Right ventricle myocardium inferior (tissue), 1 donor: ENCODE measurements at regions not wholly inside any gene's neighbourhood (a gene's known extent, or its start where the extent isn't known, plus 50 kb on each side); places are given as distances from the start of the nearest gene placed in this dataset.
"Not testable (repeated sequence)": the region's sequence is repeated elsewhere in the genome, so short reads cannot be mapped to it uniquely, and the experiment has no call there.

Experiments
- ATAC-seq: fragments of 200-7000 bp; cut with Tn5 transposase; one replicate; pipeline ENCODE4 v1.9.1; 2020; ENCODE audit warnings: mild to moderate bottlenecking, moderate library complexity
- DNase-seq: peaks from one replicate; pipeline ENCODE4 v3.0.0; 2021; ENCODE audit errors: missing footprints
- intact Hi-C: fragments of 100-400 bp; cut with DNase I; formaldehyde crosslinking; loops from one replicate; pipeline ENCODE4 v1.11.0; 2022
- donor health status: DM: no; HTN: yes; CAD: no; lungs with severe emphysema.

DNA sequence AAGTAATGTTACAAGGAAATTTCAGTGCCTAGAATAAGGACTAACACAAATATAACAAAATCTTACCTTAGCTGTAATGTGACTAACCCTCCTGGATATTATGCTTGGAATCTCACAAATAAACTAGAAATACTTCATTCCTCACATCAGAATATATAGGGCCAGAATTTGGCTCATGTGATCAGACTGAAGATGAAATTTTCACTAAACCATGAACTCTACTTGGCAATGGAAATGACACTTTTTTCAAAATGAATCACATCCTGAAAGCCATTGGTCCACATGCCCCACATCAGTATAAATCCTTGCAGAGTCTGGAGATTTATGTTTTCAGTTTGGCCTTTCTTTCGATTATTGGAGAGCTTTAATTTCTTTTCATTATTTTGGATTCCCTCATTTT lies 227.8 kb downstream of the NRIP1 start:
- intact Hi-C loops = no loop called here
- DNase-seq = no peak
- ATAC-seq = no peak

DNA sequence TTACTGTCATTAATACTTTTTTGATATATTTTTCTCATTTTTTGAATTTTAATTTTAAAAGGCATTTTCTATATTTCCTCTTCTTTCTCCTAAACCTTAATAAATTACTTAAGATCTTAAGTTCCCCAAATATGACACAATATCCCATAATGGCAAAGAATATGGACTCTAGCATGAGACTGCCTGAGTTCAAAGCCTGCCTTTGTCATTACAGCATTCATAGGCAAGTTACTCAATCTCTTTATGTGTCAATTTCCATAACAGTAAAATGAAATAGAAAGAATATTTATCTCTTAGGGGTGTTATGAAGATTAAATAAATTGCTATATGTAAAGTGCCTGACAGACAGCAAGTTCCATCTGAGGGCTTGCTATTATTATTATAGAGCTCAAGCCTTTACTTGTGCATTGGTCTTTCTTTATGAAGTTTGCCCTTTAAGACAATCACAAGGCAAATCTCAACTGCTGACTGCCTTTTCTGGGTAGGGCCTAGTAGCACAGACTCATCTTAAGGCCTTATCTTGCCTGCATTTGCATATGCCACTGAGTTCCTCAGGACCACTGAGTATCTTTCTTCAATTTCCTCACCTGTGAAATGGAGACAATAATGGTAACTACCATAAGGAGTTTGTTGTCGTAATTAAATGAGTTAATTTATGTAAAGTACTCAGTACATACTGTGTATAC lies 231.0 kb downstream of the NRIP1 start:
- DNase-seq = no peak
- no peak for ATAC-seq
- intact Hi-C loops = no loop called here

DNA sequence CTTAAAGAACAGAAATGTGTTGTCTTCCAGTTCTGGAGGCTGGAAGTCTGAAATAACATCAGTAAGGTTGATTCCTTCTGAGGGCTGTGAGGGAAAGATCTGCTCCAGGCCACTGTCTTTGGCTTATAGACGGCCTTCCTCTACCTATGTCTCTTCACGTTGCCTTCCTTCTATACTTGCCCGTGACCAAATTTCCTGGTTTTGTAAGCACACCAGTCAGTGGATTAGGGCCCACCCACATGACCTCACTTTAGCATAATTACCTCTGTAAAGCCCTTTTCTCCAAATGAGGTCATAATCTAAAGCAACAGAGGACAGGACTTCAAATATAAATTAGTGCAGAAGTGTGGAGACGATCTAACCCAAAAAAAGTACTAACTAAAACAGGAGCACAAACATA lies 231.6 kb downstream of the NRIP1 start:
- DNase-seq = no peak
- intact Hi-C loops = no loop called here
- no peak for ATAC-seq

DNA sequence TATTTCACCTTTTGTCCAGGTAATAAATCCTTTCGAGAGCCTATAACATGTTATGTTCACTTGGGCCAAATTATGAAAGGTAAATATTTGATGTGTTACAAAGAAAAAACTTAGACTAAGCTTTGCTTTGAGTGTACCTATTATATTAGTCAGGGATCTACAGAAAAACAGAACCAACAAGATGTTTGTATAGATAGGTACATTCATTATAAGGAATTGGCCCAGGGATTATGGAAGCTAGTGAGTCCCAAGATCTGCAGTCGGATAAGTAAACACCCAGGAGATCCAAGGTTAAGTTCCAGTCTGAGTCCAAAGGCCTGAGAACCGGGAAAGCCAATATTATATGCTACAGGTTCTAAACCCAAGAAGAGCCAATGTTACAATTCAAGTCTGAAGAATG lies 234.5 kb downstream of the NRIP1 start:
- no peak for ATAC-seq
- intact Hi-C loops = no loop called here
- no peak for DNase-seq

DNA sequence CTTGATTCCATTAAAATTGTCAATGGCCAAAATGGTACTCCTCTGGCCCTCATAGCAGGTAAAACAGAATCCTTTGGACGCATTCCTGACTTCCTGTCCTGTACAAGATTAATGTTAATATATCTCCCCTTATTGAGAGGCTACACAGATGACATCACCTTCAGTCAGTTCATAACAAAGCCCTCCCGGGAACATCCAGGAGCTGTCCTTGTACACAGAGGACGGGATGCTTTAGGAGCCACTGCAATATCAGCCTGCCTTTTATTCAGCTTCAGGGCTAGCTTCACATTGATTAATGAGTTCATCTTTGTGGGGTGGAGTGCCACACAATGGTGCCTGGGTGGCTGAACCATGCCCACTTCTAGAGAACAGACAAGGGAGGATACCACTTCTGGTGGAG lies 235.1 kb downstream of the NRIP1 start:
- ATAC-seq = no peak
- intact Hi-C loops = no loop called here
- no peak for DNase-seq

DNA sequence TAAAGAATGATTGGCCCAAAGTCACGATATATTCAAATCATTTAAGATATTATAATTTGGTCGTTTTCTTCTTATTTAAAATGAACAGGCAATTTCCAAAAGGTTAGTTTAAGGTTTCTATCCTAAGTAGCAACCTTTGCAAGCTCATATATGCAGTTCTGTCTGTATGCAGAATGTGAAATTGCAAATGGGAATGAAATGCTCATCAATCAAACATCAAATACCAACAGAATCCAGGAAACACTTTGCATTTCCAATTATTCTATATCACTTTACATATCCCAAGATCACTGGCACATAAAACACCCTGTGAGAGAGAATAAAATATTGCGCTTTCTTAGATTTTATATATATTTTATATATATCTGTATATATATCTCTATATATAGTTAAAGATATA lies 237.3 kb downstream of the NRIP1 start:
- DNase-seq (no peak), ATAC-seq (no peak)
- intact Hi-C loops = no loop called here

DNA sequence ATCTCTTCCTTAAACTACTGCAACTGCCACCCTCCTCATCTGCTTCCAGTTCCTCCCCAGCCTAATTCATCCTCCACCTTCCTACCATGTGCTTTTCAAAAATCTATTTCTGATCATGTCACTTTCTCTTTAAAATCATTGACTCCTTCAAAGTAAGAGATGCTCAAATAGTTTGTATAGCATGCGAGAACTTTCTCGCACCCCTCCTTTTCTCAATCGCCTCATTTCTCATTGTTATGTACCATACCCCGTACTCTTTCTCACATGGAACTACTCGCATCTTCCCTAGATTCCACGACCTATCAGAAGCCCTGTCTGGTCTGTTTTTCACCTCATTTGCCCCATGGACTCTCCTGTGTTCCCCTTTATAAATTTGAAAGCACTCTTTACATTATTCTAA lies 238.2 kb downstream of the NRIP1 start:
- ATAC-seq (no peak), DNase-seq (no peak)
- intact Hi-C loops = no loop called here

DNA sequence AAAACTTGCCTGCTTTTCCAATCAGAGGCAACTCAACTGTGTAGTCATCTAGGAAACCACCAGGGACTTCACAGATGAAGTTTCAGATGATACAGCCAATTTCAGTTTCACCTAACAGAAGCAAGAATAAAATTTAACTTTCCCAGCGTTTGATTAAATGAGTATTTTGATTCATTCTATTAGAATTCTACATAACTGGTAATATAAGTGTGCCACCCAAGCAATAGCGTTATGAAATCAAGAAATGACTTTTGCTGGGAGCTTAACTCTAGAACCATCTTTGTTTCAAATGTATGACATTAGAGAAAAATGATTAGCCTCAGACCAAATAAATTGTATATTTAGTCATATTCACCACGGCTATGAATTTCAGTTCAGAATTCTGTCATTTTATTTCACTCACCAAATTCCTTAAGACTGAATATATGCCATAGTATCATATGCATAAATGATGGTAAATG lies 239.3 kb downstream of the NRIP1 start:
- DNase-seq (no peak), ATAC-seq (no peak)
- intact Hi-C loops = no loop called here

DNA sequence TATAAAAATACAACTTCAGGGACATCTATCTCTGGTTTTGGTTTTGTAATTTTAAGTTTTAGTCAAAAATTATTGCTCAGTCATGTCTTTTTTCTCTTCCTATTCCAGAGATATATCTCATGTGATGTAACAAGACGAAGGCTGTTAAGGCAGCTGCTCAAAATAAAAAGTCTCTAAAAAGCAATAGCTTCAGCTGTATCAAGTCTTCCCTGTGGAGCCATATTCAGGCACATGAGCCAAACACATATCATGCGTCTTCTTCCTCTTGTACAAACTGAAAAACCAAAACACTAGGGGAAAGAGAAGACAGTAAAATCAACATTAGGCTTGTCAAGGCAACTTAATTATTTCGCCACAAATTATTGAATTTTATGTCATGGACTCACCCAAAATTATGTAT lies 240.7 kb downstream of the NRIP1 start:
- no peak for ATAC-seq
- DNase-seq = no peak
- intact Hi-C loops = no loop called here

DNA sequence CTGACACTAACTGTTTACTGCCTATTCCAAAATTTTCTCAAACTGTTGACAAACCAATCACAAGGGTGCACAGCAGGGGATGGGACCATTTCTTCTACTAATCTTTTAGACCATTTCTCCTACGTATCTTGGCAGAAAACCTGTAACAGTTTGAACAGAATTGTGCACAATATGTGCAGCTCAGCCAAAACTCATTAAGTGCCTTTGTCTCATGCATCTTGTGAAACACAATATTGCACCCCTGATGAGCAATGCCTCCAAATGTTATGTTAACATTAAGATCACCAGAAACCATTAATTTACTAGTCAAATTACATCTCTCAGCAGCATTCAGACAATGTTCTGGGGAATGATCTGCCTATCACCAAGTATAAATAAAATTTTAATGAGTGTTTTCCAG lies 247.5 kb downstream of the NRIP1 start:
- intact Hi-C loops = no loop called here
- ATAC-seq (no peak), DNase-seq (no peak)

DNA sequence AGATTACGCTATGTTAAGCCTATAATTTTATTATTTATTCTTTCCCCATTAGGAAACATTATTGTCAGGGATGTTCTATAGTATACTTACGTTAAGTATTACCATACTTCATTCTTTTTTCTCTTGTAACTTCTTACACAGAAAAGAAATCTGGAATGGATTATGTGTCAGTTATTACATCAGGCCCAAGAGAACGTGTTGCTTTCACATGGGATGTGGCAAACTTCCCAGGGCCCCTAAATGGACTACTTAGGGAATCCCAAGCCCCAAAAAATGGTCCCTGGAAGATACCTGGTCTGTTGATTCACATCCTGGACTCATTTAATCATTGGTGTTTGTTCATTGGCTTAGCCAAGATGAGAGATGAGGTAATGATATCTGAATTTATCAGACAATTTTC lies 249.8 kb downstream of the NRIP1 start:
- ATAC-seq (no peak), DNase-seq (no peak)
- intact Hi-C loops = no loop called here

DNA sequence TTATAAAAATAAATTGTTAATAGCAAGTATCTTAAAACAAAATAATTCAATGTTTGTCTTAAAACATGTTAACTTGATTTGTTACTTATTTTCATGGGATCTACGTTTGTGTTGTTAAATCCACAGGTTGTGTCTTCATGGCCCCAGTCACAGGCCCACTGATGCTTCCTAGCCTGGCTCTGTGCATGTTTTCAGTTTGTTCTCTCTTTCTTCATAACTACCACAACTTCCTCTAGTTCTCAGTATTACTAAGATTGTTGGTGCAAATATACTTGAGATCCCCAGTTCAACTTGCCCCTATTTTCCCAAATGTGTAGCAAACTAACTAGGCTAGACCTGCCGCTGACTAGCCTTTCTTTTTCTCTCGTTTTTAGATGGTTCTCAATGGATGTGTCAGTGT lies 250.5 kb downstream of the NRIP1 start:
- ATAC-seq = no peak
- intact Hi-C loops = no loop called here
- DNase-seq = no peak

DNA sequence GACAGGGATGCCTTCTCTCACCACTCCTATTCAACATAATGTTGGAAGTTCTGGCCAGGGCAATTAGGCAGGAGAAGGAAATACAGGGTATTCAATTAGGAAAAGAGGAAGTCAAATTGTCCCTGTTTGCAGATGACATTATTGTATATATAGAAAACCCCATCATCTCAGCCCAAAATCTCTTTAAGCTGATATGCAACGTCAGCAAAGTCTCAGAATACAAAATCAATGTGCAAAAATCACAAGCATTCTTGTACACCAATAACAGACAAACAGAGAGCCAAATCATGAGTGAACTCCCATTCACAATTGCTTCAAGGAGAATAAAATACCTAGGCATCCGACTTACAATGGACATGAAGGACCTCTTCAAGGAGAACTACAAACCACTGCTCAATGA lies 258.1 kb upstream of the SAMSN1 start:
- ATAC-seq, intact Hi-C loops, DNase-seq: not testable (repeated sequence)

DNA sequence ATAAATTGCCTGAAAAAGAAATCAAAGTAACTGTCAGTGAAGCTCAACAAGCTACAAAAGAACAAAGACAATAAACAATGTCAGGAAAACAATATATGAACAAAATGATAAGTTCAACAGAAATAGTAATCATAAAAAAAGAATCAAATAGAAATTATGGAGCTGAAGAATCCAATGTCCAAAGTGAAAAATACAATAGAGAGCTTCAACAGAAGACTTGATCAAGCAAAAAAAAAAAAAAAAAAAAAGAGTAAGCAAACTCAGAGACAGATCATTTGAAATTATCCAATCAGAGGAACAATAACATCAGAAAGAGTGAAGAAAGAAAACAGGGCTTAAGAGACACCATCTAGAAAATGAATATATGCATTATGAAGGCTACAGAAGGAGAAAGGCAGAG lies 251.4 kb upstream of the SAMSN1 start:
- intact Hi-C loops = no loop called here
- ATAC-seq = no peak
- no peak for DNase-seq

DNA sequence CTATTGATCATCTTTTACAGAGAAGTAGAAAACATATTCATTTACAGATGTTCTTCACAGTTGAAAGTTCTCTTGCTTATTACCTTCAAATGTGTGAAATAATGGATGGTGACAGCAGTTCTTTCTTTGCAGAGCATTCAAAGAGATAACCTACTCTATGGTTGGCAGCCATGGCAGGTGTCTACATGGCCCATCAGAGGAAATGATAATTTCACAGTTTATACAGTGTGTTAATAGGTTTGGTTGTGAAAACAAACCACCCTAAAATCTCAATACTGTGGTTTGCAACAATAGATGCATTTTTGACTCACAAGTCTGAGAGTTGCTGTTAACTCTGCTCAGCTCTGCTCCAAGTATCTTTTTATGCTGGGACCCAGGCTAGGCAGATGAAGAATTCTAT lies 241.2 kb upstream of the SAMSN1 start:
- intact Hi-C loops = loop anchor here (5.0 kb wide), 1 partner anchor 575 kb away; no protein-coding TSS in a partner anchor
- DNase-seq (no peak), ATAC-seq (no peak)

DNA sequence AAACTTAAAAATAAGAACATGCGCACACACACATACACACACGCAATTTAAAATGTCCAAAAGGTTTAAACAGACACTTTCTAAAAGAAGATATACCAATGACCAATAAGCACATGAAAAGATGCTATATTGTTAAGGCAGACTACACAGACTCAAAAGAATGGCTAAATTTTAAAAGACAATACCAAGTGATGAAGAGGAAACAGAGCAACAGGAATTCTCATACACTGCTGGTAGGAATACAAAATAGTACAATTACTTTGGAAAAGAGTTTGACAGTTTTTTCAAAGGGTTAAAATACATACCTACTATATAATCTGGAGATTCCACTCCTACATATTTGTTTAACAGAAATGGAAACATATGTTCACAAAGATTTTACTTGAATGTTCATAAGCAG lies 239.6 kb upstream of the SAMSN1 start:
- DNase-seq = no peak
- ATAC-seq = no peak
- intact Hi-C loops = loop anchor here (5.0 kb wide), 1 partner anchor 577 kb away; no protein-coding TSS in a partner anchor

DNA sequence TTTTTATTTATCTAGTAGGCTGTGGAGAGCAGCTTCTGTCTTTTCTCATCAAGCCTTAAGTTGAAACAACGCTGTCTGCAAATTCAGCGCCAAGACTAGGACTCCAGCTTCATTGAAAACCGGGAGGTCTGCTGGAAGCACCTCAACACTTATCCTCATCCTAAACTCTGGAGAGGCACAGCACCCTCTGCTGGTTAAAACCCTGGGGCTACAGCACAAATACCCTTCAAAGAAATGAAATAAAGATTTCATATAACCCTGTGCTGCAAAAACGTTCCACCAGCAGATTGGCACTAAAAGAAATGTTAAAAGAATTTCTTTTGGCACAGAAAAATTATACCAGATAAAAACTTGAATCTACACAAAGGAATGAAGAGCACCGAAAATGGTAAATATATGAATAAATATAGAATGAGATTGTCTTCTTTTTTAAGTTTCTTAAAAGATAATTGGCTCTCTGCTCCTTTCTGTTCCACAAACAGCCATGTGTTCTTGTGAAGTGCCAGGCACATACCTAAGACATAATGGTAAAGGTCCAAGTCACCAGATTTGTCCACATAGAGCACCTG lies 227.7 kb upstream of the SAMSN1 start:
- DNase-seq = no peak
- intact Hi-C loops = no loop called here
- no peak for ATAC-seq

DNA sequence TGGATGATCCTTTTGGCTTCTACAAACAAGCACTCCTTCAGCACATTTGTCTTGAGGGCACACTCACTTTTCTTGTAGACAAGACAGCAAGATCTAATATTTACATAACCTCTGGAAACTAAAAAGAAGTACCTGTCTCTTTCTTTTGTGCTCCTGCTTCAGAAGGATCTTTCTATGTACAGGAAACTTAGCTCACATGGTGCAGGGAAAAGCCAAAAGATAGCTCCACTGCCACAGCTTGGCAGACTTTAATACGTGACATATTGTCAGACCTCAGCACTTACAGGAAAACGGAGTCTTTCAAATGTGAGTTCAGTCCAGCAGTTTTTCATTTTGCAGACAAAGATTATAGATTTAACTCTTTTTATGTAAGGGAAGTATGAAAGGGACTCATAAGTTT lies 225.5 kb upstream of the SAMSN1 start:
- intact Hi-C loops = no loop called here
- DNase-seq (no peak), ATAC-seq (no peak)

DNA sequence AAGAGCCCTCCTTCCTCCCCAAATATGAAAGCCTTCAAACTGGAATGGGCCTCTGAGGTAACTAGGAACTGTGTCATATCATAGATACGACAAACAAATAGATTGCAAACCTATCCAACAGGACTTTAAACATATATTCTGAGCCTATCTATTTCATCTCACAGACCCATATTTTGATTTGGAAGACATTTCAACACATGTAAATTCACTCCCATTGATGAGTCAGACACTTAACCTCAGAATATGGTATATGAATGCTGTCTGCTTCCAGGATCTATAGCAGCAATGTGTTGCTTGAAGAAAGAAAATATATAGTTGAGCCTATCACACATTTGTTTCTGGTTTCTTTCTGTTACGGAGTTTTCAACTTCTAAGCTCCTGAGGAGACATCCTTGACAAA lies 221.9 kb upstream of the SAMSN1 start:
- DNase-seq = no peak
- intact Hi-C loops = no loop called here
- ATAC-seq = no peak

DNA sequence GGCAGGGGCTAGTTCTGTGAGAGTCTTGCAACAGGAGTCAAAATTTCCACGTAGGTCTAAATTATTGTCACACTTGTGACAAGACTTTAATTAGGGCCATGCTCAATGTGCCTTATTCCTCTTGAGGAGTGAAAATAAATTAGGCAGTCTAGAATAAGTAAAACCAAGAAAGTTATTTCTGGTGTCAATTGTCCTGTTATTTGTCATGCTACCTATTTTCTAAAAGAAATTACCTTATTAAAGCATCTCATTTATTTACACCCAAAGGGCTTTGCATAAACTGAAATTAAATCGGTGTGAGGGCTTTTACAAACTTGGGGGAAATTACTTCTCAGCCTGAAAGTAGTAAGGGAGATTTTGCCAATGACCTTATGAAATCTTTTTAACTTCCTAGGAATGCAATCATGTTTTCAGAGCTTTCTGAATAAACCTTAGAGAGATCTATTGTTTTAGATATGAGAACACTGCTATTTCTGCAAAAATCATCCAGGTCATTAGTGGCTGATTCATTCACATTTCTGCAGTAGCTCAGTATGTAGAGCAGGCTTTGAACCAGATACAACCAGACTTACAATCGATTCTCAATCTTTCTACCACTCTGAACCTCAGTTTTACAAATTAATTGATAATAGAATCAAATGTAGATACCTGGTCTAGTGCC lies 221.2 kb upstream of the SAMSN1 start:
- DNase-seq (no peak), ATAC-seq (no peak)
- intact Hi-C loops = no loop called here
